GM11168 (cell line): ENCODE measurements at regions not wholly inside any gene's neighbourhood (a gene's known extent, or its start where the extent isn't known, plus 50 kb on each side); places are given as distances from the start of the nearest gene placed in this dataset.

Experiments
- in situ Hi-C: fragments of 300-500 bp; cut with MboI; formaldehyde crosslinking; loops from one replicate; pipeline ENCODE4 v1.12.0; 2022; ENCODE audit warnings: low sequenced_read_pairs; ENCODE audit not compliant: unreplicated experiment

- in situ Hi-C loops: no loop called here
Measured at GRCh38 chr9:26026423-26027100, 348.3 kb upstream of the TUSC1 start.

DNA sequence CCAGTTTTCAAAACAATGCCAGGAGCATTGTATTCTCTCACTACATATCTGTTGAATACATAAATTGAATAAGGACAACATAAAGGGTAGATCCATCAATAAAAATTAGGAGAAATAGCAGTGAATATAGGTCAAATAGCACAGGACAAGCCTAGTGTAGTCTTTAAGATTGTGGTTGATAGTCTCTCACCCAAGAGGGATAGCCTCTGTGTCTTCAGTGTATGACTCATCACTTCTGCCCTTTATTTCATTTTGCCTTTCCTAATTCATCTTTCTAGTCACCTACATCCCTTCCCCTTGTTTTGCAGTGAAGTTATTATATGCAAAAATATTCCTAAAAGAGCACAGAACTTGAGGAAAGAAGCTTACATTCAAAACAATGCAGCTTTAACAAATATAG lies 335.0 kb upstream of the TUSC1 start:
- in situ Hi-C loops: no loop called here

- in situ Hi-C loops: no loop called here
Measured at GRCh38 chr9:26012797-26013196, 334.6 kb upstream of the TUSC1 start.

- in situ Hi-C loops: no loop called here
Measured at GRCh38 chr9:25994605-25995004, 316.4 kb upstream of the TUSC1 start.

DNA sequence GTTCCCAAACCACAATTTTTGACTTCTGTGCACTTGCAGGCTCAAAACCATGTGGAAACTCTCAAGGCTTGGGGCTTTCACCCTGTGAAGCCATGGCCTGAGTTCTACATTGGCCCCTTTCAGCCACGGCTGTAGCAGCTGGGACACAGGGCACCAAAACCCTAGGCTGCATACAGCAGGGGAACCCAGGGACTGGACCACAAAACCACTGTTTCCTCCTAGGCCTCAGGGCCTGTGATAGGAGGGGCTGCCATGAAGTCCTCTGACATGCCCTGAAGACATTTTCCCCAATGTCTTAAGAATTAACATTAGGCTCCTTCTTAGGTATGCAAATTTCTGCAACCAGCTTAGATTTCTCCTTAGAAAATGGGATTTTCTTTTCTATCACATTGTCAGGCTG lies 312.1 kb upstream of the TUSC1 start:
- in situ Hi-C loops: no loop called here

GRCh38 chr9:25975667-25976066 lies 297.4 kb upstream of the TUSC1 start:
- in situ Hi-C loops: no loop called here

- in situ Hi-C loops: loop anchor here (25.0 kb wide), 1 partner anchor 373 kb away; no protein-coding TSS in a partner anchor
Measured at GRCh38 chr9:25964239-25964638, 286.0 kb upstream of the TUSC1 start.

DNA sequence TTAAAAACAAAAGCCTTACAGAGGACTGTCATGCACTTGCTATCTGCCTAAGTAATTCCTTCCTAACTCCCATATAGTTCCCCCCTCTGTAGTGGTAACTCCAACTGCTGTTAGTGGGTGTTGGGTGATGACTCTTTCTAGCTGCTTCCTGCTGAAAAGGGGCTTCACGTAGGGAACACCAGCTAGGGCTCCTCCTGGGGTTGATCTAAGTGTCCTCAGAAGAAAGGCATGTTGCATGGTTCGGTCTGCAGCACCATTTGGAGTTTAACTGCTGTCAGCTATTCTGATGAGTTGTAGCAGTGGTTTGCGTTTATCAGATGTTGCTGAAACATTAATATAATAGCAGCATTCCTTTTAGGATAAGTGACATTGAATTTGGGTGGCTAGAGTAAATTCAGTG lies 281.9 kb upstream of the TUSC1 start:
- in situ Hi-C loops: loop anchor here (25.0 kb wide), 1 partner anchor 377 kb away; no protein-coding TSS in a partner anchor

DNA sequence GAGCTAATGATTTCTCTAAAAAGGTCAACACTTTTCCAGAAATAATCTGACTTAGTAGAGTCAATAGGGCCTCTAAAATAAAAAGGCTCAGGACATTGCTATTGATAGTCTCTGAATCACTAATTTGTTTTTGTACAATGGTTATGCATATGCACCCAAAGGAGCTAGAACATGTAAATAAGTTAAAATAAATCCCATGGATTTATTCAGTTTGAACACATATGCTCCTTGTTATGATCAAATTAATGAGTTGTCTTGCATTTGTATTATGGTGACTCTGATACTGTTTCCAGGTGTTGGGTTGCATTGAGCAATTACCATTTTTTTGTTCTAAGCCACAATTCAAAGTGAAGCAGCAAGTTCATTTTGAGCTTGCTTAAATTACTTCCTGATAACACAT lies 276.0 kb upstream of the TUSC1 start:
- in situ Hi-C loops: loop anchor here (25.0 kb wide), 1 partner anchor 383 kb away; no protein-coding TSS in a partner anchor

- in situ Hi-C loops: no loop called here
Measured at GRCh38 chr9:25948182-25948581, 269.9 kb upstream of the TUSC1 start.

DNA sequence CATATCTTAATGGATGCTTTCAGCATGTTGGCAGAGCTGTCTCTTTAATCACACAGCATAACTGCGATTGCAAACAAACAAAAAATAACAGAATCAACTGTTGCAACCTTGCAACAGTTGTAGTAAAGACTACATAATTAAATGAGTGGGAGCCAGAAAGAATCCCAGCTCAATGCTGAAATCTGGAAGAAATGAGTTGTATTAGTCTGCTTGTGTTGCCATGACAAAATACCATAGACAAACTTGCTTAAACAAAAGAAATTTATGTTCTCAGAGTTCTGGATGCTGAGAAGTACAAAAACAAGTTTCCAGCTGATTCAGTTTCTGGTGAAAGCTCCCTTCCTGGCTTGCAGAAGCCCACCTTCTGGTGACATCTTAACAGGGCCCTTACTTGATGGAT lies 260.9 kb upstream of the TUSC1 start:
- in situ Hi-C loops: no loop called here

DNA sequence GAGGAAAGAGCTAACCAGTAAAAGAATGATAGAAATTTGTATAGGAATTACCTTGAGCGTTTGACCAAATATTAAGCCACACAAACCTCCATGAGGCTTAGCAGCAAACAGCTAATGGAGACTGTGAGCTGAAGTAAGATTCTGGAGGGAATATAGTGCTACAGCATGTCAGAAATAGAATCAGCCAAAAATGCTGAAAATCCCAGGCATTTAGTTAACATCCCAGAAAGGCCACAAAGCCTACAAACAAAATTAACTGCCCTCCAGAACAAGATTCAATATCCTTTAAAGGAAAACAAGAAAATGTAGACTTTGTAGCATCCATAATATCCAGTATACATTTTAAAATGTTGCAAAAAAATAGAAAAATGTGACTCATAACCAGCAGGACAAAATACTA lies 257.8 kb upstream of the TUSC1 start:
- in situ Hi-C loops: no loop called here

GRCh38 chr9:25935188-25935587 lies 256.9 kb upstream of the TUSC1 start:
- in situ Hi-C loops: no loop called here

GRCh38 chr9:25918761-25919160 lies 240.5 kb upstream of the TUSC1 start:
- in situ Hi-C loops: no loop called here

- in situ Hi-C loops: no loop called here
Measured at GRCh38 chr9:25917731-25918362, 239.6 kb upstream of the TUSC1 start.

DNA sequence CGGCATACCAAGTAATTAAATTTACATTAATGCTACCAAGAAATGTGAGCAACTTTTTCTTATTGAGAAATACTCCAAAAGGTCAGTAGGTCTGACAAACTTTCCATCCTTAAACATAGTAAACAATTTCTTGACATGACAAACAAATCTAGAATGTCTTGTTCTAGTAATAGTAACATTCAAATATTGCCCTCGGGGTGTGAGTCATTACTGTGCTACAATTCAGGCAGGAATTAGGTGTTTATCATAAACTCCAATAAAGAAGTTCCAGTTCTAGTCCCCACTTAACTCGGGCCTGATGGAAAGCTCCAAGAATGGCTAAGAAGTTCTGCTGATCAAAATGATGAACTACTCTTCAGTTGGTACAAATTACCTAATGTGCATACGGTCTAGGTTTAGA lies 235.6 kb upstream of the TUSC1 start:
- in situ Hi-C loops: no loop called here

DNA sequence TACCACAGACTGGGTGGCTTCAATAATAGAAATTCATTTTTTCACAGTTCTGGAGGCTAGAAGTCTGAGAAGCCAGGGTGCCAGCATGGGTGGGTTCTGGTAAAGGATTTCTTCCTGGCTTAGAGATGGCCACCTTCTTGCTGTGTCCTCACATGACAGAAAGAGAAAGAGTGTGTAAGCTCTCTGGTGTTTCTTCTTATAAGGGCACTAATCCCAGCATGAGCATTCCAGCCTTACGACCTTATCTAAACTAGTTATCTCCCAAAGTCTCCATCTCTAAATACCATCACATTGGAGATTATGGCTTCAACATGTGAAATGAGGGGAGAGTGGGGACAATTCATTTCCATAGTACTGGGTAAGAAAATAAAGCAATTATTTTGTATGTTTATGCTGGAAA lies 226.5 kb upstream of the TUSC1 start:
- in situ Hi-C loops: no loop called here

DNA sequence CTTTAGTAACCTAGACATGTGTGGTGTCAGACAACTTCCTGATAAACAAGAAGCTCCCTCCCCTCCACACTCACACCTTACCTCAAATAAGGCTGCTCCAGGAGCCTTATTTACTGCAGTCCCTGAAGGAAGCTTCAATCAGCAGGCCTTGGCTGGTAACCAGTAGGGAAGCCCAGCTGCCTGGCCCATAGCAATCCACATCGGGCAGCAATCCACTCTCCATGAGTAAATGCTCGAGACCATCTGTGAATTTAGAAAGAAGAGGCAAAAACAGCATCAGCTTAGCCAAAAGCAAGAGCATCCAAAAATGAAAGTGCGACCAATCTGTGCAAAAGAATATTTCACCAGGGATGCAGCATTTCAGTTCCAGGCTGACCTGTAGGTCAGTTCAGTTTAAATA lies 213.3 kb upstream of the TUSC1 start:
- in situ Hi-C loops: no loop called here

GRCh38 chr9:25889661-25890060 lies 211.4 kb upstream of the TUSC1 start:
- in situ Hi-C loops: no loop called here

GRCh38 chr9:25876248-25876647 lies 198.0 kb upstream of the TUSC1 start:
- in situ Hi-C loops: no loop called here

- in situ Hi-C loops: no loop called here
Measured at GRCh38 chr9:25864509-25864908, 186.3 kb upstream of the TUSC1 start.

- in situ Hi-C loops: no loop called here
Measured at GRCh38 chr9:25861421-25861820, 183.2 kb upstream of the TUSC1 start.
